Cardiac fibroblast (primary cell): ENCODE measurements at regions not wholly inside any gene's neighbourhood (a gene's known extent, or its start where the extent isn't known, plus 50 kb on each side); places are given as distances from the start of the nearest gene placed in this dataset.
A peak's percentile ranks its signal among the peaks of the same experiment; 100 is the strongest.

Experiments used
- DNase-seq, 2 donors: peaks; one replicate each; pipeline versions ENCODE4 v3.0.0 to v3.0.0-alpha.2; 2010; ENCODE audit warnings: low read depth in 2 of 2
- H3K4me3 ChIP-seq, 2 donors: replicated peaks in 1 of 2; 1 replicate in 1 of 2; 2 replicates in 1 of 2; pipeline ENCODE4 v1.5.1; 2011; ENCODE audit warnings: low read depth in 2 of 2, low read length in 2 of 2, mild to moderate bottlenecking in 2 of 2, moderate library complexity in 1 of 2
- CTCF ChIP-seq: IDR thresholded peaks from one replicate; pipeline ENCODE4 v1.5.1; 2011; ENCODE audit warnings: low read depth, mild to moderate bottlenecking, low read length, inconsistent platforms

DNA sequence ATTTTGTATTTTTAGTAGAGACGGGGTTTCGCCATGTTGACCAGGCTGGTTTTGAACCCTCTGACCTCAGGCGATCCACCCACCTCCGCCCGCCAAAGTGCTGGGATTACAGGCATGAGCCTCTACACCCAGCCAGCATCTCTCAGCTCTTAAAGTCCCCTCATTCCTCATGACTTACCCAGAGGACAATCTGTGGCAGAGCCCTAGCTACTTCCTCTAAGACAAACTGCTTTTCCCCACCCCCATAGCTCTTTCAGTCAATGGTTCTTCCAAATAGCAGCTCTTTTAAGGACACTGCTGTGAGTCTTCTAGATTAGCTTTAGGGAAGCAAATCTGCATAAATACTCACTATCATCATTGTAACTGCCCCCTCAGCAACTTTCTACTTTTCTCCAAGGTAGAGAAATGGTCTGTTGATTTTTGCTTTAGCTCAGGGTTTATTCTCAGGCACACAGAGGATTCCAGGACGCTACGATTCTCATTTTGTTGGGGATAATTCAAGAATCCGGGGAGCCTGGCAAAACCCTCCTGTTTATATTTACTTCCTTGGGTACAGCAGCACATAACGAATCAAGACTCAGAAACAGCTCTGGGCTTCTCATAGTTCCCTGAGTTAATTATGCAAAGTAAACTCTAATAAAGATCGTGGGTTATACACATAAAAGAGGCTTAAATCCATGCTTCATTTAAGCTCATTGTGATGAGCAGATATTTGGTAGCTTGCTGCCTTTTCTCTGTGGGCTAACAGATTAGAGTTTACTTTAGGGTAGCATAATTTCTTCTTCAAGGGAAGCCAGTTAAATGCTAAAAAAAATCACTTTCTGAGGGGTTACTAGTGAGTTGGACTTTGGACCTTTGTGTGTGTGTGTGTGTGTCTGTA lies 357.4 kb downstream of the TDRD3 start:
- H3K4me3 ChIP-seq, result no peak overlapping the region
- no peak for TF ChIP-seq CTCF
- DNase-seq, result no peak

DNA sequence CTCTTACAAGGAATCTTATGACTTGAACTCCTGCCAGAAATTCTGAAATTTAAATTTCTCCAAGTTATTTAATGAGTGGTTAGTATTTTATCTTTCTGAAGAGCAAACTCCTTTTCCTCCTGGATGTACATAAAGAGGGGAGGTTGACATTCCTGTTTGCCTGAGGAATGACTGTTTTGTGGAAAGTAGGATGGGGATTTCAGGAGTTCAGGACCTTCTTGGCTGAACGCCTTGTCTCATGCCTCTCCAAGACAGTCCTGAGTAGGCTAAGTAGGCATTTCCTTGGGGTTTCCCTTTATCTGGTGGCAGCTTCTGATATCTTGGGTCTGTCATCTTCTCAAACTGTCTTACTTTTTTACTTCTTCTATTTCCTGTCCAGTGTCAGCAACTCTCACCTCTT lies 356.6 kb downstream of the TDRD3 start:
- TF ChIP-seq CTCF, result no peak
- no peak overlapping the region for H3K4me3 ChIP-seq
- DNase-seq, result peak in 1 of 2 donors; percentile 0

GRCh38 chr13:60745343-60745742 lies 348.3 kb downstream of the TDRD3 start:
- no peak for TF ChIP-seq CTCF
- no peak overlapping the region for H3K4me3 ChIP-seq
- peak in 1 of 2 donors; percentile 0 for DNase-seq

DNA sequence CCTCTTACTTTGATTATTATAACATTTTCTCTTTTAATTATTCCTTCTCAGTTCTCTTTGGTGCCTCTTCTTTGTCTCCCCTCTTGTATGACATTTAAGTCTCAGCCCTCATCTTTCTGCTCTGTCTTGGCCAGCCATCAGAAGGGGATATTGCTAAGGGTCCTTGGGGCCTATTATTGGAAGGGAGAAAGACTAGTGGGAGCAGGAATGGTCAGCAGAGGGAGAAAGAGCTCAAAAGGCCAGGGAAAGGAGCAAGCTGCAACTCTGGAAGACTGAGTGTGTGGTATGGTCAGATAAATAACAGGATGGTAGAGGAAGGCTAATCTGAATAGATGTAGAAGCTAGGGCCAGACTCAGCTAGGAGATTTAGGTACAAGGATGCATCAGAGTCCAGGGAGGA lies 336.9 kb downstream of the TDRD3 start:
- no peak for TF ChIP-seq CTCF
- DNase-seq, result no peak
- H3K4me3 ChIP-seq, result no peak overlapping the region

- H3K4me3 ChIP-seq, result no peak overlapping the region
- no peak for DNase-seq
- no peak for TF ChIP-seq CTCF
These were observed 330.1 kb downstream of the TDRD3 start for GRCh38 chr13:60727140-60727539.

DNA sequence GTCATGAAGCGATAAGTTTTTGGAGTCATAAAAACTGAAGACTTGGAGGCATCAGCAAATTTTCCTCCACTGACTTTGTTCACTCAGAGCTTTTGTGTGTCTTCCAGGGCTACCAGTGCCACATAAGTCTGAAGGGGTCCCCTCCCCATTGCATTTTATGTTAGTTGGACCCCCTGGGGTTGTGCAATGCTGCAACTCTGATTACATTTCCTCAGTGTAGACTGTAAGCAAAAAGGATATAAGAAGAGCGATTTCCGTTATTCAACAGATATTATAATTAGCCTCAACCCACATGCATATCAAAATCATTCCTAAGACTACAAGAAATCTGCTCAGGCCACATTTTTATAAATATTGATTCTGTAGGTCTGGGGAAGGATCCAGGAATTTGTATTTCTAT lies 324.0 kb downstream of the TDRD3 start:
- no peak for TF ChIP-seq CTCF
- no peak for DNase-seq

DNA sequence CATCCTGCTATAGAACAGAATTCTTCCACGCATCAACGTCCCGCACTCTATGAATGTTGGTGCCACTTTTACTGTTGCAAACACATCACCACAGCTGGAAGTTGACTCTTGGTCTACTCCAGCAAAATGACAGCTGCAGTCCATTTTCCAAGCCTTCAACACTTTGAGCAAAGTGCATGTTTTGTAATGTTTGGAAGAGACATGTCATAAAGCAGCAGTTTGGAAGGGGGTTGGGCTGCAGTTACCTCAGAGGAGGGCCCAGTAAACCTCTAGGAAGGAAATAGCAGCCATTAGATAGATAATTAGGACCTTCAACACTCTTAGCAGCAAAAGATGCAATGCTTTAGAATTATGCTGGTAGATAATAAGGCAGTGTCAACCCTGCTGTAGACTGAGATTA lies 323.6 kb downstream of the TDRD3 start:
- DNase-seq, result no peak
- no peak overlapping the region for H3K4me3 ChIP-seq
- no peak for TF ChIP-seq CTCF

More for the DNA sequence above, 324.0 kb downstream of the TDRD3 start:
- H3K4me3 ChIP-seq, result no peak overlapping the region
